GM21526 (cell line): ENCODE measurements at regions not wholly inside any gene's neighbourhood (a gene's known extent, or its start where the extent isn't known, plus 50 kb on each side); places are given as distances from the start of the nearest gene placed in this dataset.

Source experiments
- ATAC-seq: cut with Tn5 transposase; IDR thresholded peaks from one replicate; pipeline ENCODE4 v1.9.1; 2021; ENCODE audit warnings: moderate library complexity; ENCODE audit not compliant: unreplicated experiment, low FRiP score

DNA sequence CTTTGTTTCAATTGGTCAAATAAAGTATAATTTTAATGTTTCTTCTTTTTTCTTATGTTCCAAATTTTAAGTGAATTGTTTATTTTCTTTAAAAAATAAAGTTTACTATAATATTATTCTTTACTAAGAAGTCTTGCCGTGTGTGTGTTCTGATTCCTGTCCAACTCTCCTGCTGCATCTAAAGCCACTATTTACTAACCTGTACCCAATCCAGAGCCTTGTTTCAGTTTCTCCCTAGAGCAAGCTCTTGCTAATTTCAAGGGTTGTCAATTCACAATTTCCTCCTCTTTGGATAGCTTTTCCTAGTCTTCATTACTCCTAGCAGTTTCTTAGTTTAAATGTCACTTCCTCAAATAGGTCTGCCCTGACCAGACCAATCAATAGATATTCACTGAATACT lies 314.9 kb upstream of the SEMA3A start:
- ATAC-seq: no peak

DNA sequence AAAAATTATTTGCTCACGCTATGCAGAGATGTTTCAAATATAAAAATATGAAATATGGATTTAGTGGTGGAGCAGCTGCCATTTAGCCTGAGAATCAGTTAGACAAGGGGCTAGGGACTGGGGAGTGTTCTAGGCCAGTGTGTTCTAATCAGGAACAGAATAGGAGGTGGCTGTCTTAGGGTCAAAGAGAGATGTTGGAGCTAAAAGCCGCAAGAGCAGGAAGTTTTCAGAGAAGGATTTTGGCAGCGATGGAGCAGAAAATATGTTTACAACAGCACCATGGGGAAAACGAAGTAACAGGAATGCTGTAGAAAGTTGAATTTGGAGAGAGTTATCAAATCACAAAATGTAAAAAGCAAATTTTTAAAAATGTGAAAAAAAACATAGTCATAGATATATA lies 314.0 kb upstream of the SEMA3A start:
- no peak for ATAC-seq

DNA sequence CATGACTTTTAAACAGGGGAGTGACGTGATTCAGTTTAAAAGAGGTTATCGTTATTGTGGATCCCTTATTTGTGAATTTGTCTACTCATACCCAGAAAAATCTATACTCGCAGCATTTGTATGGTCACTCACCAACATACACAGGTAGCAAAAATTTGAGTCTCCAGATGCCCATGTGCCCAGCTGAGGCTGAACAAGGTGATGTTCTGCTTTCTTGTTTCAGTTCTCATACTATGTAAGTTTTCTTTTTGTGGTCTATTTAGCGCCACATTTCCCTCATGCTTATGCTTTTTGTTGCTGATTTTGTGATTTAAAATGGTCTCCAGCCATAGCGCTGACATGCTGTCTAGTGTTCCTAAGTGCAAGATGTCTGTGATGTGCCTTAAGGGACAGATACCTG lies 312.9 kb upstream of the SEMA3A start:
- no peak for ATAC-seq

DNA sequence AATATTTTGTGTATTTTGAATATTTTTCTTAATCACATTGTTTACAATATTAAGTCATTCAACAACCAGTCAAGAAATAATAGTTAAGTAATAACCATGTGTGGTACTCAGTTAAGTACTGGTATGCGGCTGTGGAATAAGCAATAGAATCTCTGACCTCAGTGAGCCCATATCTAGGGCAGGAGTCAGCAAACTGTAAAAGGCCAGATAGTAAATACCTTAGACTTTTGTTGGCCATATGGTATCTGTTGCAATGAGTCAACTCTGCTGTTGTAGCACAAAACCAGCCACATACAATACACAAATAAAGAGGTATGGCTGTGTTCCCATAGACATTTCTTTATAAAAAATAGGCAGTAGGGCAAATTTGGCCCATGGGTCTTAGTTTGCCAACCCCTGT lies 311.6 kb upstream of the SEMA3A start:
- ATAC-seq: no peak

DNA sequence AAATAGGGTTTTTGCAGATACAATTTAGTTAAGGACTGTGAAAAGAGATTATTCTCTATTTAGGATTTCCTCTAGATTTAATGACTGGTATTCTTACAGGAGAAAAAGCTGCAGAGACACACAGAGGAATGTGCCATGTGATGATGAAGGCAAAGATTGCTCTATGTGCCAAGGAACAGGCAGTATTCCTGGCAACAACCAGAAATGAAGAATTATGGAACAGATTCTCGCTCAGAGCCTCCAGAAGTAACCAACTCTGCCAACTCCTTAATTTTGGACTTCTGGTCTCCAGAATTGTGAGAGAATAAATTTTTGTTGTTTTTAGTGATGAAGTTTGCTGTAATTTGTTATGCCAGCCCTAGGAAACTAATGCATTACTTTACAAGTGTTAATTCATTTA lies 307.6 kb upstream of the SEMA3A start:
- ATAC-seq: no peak

DNA sequence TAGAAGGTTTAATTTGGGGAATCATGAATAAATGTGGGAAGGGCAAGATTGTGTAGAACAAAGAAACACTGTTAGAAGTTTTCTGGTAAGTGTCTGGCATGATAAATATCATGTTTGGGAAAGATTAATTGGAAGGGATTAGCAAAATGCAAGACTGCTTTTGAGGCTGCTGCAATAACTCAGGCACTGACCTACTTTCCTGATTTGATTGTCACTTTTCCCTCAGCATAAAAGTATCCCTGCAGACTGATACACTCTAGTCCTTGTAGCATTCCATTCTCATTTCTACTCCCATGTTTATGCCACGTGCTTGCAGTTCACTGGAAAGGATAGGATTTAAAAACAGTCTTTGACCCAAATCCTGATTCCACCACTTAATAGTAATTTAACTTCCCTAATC lies 303.3 kb upstream of the SEMA3A start:
- no peak for ATAC-seq

DNA sequence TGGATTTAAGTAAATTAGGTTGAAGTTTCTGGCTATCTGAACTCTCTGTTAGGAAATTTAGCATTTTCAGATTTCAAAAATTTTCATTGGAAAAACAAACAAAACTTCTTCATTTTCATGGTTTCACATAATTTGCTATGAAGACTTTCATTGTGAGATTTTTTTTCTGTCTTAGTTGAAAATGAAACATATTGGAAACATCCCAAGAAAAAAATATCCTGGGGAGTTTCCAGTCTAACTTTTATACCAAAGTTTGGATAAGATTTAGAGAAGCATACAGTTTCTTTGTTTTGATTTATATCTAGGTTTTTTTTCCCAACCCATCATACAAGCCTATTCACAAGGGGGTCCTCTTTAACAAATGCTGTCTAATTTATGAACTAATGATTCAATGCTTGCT lies 300.5 kb upstream of the SEMA3A start:
- ATAC-seq: no peak

DNA sequence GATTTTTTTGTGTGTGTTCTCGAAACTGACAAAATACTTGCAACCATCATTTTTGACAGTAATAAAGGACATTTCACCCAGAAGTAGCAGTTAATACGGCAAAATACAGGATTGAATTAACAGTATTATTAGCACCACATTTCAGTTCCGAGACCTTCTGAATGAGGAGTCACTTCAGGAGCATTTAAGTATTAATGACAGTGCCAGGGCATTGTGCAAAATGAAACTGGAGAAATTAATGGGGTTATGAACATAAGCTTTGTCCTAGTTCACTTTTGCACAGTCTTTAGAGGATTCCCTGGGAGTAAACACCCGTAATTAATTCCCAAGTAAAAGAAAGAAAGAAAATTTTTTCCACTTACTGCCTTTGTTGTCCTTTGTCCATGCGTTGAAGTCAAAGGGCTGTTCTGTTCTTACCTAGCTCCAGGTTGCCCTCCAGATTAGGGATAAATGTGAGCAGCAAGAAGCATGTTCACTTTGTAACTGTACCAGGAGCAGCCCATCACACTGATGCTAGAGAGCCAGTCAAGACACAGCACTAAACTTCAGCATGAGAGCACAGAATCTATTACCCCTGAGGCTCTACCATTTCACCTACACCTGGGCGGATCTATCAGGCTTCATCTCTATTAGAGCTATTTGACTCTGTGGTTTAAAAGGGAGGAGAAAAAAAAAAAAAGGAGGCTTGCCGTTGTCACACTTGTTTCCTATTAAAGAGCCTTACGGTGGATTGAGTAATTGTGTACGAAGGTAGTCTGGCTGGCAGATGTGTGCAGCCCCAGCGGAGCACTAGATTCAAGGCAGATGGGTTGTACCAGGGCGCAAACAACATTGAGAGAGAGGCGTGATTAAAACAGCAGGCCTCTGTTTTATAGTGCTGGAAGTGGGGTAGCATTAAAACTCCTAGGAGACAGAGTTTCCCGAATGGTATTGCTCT lies 297.8 kb upstream of the SEMA3A start:
- ATAC-seq: no peak

DNA sequence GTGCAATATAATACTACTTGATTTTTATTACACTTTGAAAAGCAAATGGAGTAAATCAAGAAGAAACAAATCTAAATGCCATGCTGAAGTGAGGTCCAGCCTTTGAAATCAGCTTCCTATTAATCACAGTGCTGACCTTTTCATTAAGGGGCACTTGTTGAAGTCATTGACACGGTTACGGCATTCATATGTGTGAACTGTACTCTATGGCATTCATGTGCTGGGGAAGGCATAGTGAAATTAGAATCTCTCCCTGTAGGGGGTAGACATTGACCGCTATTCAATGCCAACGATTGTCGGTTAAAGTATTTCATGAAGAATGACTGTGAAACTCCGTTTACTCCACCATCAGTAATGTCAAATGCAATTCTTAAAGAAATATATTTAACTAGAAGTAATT lies 296.1 kb upstream of the SEMA3A start:
- no peak for ATAC-seq

DNA sequence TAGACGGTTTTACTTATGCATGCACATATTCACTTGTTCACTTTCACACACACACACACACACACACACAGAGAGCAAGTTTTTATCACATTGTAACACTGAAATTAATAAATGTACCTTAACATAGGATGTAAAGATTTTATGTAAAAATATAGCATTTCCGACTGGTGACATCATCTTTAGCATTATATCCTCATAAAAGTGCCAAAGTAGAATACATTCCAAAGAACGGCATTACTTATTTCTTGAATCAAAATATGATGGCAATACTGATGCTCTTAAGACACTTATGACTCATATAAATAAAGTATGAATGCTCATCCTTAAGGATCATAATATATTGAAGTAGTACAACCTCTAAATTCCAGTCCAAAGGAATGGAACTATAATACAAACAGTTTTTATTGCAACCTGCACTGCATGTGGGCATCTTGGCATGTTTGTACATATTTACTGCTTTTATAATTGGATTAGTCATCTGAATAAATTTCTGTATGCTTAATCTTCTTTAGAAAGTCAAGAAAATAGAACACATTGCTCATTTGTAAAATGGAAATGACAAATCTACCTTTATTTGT lies 290.0 kb upstream of the SEMA3A start:
- ATAC-seq: no peak

DNA sequence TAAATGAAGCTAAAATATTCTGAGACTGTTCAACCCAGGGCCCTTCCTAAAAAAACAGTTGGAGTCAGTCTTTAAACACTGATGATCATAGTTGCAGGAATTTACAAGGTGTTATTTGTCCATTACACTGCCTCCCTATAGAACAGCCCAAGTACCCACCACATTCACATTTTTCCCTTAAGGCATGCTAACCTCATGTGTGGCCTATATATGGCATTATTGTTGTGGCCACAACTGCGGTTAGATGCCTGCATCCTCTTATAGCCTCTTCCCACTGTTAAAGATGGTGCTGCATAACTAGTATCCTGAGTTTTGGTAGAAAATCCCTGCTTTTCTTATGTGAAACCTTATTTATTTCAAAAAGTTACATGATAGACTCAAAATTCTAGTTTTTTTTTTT lies 287.9 kb upstream of the SEMA3A start:
- ATAC-seq: no peak

DNA sequence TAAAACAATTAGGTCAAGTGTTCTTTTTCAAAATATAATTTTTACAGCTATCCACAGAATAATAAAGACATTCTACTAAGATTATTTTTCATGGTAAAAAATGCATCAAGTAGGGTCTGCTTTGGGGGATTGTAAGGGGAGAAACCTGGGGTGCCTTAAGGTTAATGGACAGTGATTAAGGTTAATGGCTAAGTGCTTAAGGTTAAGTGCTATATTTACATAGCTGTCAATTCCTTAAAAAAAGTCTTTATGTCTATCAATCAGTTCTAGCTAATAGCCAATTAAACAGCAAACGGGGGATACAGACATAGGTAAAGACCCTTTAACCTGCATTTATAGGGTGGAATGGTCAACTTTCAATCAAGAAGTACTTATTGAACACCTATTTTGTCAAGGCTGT lies 284.5 kb upstream of the SEMA3A start:
- no peak for ATAC-seq

DNA sequence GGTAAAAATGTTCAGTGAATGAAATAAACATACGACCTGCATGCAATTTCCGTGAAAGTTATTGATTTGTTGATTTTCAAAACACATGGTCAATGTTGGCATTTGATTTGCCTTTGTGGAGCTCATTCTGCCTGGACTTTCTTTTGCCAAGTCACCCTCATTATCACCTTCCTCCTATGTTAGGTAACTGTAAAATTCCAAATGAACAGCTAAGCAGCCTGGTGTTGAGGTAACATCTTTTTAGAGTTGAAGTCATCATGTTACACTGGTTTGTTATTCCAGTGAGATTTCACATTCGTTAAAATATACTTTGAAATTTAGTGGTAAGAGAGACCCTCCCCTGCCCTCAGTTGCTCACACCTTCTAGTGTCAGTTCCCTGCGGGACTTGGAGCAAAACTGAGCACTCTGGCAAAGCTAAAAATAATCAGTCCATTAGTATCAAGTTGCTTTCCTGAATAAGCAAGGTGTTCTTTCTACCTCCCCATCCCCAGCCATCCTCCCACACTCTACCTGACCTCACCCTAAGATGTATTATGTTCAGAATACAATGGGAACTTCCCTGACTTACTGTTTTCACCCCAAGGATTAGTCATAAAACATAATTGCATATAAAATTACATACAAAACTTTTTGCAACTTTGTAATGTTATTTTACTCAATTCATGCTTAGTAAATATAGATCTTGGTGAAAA lies 283.3 kb upstream of the SEMA3A start:
- ATAC-seq: no peak

DNA sequence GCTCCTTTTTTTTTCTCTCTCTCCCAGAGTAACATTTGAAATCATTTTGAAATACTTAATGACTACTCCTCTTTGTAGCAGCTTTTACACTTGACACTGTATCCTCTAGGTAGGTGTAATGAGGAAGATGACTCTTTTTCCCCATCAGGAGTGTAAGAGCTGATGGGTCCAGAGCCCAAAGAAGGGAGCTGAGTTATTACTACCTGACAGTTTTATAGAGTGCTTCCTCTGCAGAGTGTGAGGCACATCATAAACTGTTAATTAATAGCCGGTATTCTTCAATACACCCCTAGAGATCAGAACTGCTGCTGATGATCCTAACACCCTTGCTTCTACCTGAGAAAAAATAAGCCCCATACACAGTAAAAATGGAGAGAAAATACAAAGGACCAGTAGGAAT lies 279.8 kb upstream of the SEMA3A start:
- ATAC-seq: no peak

DNA sequence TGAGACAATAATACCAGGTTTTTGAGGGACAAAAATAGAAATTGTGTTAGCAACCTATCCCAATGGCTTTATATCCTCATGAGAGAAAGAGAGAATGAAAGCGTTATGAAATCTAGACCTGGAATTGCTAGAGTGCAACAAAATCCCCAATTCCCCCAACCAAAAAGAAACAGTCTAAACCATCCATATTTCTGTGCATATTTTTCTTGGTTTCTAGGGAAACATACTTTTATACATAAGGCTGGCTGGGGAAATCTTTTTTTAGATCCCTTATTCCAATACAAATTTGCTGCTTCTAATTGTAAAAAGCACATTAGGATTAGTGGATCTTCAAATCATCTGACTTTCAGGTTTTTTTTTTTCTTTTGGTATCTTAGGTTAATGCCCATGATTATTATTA lies 277.0 kb upstream of the SEMA3A start:
- no peak for ATAC-seq

DNA sequence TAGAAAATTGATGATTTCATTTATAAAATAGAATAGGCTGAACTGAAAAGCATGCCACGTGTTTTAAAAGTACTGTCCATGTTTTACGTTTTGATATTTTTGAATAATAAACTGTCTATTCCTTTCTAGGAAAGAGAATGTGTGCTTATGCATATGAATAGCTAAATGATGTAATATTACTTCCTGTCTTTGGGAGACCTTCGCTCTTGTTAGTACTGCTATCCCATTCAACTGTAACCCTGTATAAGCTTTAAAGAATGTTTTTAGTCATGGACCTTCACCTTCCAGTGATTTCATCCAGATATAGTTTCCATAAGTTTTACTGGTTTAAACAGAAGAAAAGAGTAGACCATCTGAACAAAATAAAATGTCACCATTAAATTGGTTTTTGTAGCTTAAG lies 274.4 kb upstream of the SEMA3A start:
- no peak for ATAC-seq

DNA sequence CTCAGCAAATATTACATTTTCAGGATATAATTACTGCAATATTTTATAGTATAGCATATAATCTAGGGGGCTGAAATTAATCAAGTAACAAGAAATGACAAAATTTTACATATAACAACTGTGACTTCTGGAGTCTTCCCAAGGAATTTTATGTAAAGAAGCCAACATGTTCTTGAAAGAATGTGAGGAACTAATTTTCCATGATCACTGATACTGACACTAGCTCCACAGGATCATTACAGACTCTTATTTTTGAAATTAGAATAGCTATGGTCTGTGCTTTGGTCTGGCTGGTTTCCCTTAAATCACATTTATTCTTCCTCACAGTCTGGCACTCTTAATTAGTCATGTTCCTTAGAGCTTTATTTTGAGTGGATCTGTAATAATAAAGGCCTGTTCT lies 267.7 kb upstream of the SEMA3A start:
- no peak for ATAC-seq

DNA sequence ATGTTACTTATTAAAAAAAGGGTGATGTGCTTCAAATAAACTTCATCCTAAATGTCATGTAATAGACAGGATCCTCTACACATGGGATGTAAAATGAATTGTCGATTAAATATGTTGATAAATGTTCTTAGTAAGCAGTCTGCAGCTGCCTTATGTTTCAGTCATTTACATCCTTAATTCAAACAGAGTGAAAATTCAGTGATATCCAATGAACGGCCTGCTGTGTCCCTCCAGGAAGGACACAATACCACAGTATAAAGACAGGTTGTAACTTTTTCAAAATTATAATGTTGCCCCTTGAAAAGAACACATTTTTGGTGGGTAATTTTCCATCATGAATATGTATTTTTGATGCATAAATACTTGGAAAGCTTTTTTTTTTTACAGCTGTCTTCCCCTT lies 266.5 kb upstream of the SEMA3A start:
- ATAC-seq: no peak

DNA sequence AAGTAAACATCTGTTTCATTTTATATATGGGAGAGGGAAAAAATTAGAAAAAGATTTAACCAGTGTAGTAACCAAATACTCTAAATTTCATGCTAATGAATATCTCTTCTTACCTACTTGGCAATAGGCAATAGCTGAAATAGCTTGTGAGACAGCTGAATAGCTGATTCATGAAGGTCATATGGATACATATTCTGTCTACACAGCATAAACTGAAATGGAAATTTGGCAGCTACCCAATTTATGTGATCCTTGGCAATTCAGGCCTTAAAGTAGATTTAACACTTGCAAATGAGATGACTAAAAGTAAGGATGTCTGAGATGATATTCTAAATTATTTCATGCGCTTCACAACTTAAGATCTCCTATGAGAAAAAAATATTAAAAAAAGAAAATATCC lies 261.2 kb upstream of the SEMA3A start:
- ATAC-seq: no peak

DNA sequence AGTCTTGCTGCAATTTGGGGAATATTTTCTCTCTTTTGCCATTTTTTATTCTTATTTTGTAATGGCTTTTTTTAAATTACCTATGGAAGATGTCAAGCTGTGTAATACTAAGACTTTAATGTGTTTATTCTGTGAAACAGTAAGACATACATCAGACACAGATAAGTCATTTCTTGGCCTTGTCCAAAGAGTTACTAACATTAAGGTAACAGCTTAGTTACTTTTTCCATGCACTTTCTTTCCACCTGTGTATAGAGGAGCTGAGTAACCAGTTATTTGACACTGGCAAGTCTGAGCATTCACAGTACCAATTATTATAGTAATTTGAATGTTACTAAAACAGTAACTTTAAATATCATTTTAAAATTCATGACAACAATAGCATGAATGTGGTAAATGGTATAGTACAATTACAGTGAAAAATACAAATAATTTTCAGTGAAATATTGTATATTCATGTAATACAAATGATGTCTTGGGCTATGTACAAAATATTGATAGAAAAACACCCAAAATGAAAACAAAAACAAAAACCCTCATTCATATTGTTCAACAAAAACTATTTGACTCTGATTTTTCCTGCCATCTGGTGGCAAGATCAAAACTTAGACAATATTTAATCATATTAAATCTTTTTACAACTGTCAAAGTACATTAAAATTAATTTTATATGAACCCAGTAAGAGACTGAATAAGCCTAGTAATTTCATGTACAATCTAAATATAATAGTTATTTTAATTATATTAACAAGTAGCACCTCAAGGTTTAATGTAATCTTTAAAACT lies 259.8 kb upstream of the SEMA3A start:
- no peak for ATAC-seq

DNA sequence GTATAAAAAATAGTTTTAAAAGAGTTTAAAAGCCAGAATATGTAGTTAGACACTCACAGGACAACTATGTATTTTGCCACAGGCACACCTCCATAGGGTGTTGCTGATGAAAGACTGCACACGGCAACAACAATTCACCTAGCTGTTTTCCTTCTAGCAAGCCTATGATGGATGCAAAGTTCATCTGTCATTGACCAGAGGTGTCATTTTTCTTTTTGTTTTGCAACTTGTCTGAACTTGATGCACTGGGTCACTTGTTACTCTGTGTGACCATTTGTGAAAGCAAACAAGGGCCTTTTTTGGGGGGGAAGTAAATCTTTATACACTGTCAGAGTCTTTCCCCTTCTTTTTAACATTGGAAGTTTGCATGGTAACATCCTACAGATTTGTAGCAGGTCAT lies 258.0 kb upstream of the SEMA3A start:
- ATAC-seq: no peak
